ENCODE measurements at regions not wholly inside any gene's neighbourhood (a gene's known extent, or its start where the extent isn't known, plus 50 kb on each side); places are given as distances from the start of the nearest gene placed in this dataset.

DNA sequence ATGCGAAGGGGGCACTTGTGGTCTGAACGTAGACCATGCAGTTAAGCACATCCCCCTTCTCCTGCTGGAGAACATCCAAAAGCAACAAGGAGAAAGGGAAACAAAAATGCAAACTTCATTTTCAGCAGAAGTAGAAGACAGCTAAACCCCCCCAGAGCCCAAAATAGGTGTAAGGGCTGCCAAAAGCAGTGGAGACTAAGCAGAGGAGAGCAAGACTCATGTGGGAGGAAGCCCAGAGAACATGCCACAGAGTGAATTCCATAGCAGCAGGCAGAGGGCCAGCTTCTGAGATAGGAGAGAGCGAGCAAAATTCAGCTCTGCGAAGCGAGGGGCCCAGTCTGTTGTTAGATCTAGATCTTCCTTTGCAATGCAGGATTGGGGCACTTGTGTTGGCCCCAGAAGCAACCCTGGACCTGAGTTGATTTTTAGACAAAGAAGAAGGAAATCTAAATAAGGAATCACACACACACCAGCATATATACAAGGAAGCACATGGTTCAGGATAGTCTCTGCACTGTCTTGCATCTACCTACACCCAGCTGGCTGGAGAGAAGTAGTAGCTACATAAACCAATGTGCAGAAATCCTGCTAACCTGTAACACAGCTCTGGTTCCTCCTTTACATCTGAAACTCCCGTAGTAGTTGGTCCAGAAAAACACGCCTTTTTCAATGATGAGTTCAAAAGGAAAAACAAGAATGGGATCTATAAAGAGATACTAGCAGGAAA lies 199.6 kb downstream of the SPRY2 start:
- no peak for DNase-seq (ENCODE audit: low read depth)
- H3K36me3 ChIP-seq (ENCODE audit: control insufficient read depth, insufficient read depth, low read length): no peaks in the 10 kb centered on the region
- H3K4me3 ChIP-seq (ENCODE audit: low read depth, low read length): no peak overlapping the region
- no peaks in the 10 kb centered on the region for H3K27me3 ChIP-seq (ENCODE audit: control insufficient read depth, insufficient read depth, low read length)
- TF ChIP-seq, protein P1, sequence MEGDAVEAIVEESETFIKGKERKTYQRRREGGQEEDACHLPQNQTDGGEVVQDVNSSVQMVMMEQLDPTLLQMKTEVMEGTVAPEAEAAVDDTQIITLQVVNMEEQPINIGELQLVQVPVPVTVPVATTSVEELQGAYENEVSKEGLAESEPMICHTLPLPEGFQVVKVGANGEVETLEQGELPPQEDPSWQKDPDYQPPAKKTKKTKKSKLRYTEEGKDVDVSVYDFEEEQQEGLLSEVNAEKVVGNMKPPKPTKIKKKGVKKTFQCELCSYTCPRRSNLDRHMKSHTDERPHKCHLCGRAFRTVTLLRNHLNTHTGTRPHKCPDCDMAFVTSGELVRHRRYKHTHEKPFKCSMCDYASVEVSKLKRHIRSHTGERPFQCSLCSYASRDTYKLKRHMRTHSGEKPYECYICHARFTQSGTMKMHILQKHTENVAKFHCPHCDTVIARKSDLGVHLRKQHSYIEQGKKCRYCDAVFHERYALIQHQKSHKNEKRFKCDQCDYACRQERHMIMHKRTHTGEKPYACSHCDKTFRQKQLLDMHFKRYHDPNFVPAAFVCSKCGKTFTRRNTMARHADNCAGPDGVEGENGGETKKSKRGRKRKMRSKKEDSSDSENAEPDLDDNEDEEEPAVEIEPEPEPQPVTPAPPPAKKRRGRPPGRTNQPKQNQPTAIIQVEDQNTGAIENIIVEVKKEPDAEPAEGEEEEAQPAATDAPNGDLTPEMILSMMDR (IDR thresholded peaks at IDR 0.05; ENCODE audit: insufficient read depth, low read length, poor library complexity, severe bottlenecking): no peak

GRCh38 chr13:80140685-80141084 lies 200.2 kb downstream of the SPRY2 start:
- no peaks in the 10 kb centered on the region for H3K27me3 ChIP-seq (ENCODE audit: control insufficient read depth, insufficient read depth, low read length)
- H3K4me3 ChIP-seq (ENCODE audit: low read depth, low read length): no peak overlapping the region

DNA sequence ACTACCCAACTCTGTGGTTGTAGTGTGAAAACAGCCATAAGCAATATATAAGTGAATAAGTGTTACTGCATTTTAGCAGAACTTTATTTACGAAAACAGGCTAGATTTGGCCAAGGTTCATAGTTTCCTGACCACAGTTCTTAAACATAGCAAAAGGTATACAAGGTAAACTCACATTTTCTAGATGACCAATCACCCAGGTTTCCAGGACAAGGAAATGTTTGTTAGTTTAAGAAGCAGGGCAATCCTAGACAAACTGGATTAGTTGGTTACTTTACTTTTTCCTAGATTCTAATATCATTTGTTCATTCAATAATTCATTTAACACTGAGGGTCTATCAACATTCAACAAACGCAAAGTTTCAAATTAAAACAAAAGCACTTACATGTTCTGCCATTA lies 201.7 kb downstream of the SPRY2 start:
- no peaks in the 10 kb centered on the region for H3K36me3 ChIP-seq (ENCODE audit: control insufficient read depth, insufficient read depth, low read length)
- TF ChIP-seq, protein P1 (IDR thresholded peaks at IDR 0.05; ENCODE audit: insufficient read depth, low read length, poor library complexity, severe bottlenecking): no peak
- no peak overlapping the region for H3K4me3 ChIP-seq (ENCODE audit: low read depth, low read length)
- no peaks in the 10 kb centered on the region for H3K27me3 ChIP-seq (ENCODE audit: control insufficient read depth, insufficient read depth, low read length)
- no peak for DNase-seq (ENCODE audit: low read depth)

More at GRCh38 chr13:80140685-80141084, 200.2 kb downstream of the SPRY2 start:
- TF ChIP-seq, protein P1 (IDR thresholded peaks at IDR 0.05; ENCODE audit: insufficient read depth, low read length, poor library complexity, severe bottlenecking): no peak
- no peak for DNase-seq (ENCODE audit: low read depth)
- H3K36me3 ChIP-seq (ENCODE audit: control insufficient read depth, insufficient read depth, low read length): no peaks in the 10 kb centered on the region

DNA sequence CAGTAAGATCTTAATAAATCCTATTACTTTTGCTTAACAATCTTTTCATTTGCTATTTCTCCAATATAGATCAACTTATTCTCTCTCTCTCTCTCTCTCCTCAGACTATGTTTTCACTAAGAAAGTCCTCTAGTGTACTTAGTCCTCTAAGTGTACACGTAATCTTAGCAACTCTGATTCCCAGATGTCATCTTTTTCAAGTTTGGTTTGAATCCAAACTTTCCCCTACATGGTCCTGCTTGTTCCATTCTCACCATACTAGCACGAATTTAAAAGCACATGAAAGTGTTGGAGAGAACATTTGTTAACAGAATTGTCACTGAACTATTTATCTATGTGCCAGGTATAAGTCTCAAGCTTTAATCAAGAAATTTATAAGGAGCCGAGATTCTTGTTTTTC lies 202.9 kb downstream of the SPRY2 start:
- no peaks in the 10 kb centered on the region for H3K36me3 ChIP-seq (ENCODE audit: control insufficient read depth, insufficient read depth, low read length)
- no peak for DNase-seq (ENCODE audit: low read depth)
- H3K27me3 ChIP-seq (ENCODE audit: control insufficient read depth, insufficient read depth, low read length): no peaks in the 10 kb centered on the region
- no peak overlapping the region for H3K4me3 ChIP-seq (ENCODE audit: low read depth, low read length)
- TF ChIP-seq, protein P1 (IDR thresholded peaks at IDR 0.05; ENCODE audit: insufficient read depth, low read length, poor library complexity, severe bottlenecking): no peak

DNA sequence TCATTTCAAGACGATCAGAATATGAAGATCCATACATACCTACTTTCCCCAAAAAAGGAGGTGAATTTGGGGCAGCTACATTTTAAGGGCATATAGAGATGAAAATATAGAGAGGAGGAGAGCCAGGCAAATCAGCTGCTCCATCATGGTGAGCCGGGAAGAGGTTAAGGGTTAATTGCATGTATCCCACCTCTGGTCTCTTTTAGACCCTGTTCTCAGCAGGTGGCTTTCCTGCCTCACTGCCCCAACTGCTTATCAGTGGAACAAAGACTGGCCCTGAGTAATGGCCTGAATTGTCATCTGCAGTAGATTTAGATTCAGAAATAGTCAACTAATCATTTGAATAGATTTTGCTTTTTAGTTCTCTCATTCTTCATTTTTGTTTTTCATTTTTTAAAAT lies 206.6 kb downstream of the SPRY2 start:
- TF ChIP-seq, protein P1 (IDR thresholded peaks at IDR 0.05; ENCODE audit: insufficient read depth, low read length, poor library complexity, severe bottlenecking): no peak
- H3K27me3 ChIP-seq (ENCODE audit: control insufficient read depth, insufficient read depth, low read length): no peaks in the 10 kb centered on the region
- DNase-seq (ENCODE audit: low read depth): no peak
- no peak overlapping the region for H3K4me3 ChIP-seq (ENCODE audit: low read depth, low read length)
- no peaks in the 10 kb centered on the region for H3K36me3 ChIP-seq (ENCODE audit: control insufficient read depth, insufficient read depth, low read length)
